HCT116 (cell line): ENCODE measurements at regions not wholly inside any gene's neighbourhood (a gene's known extent, or its start where the extent isn't known, plus 50 kb on each side); places are given as distances from the start of the nearest gene placed in this dataset.

Experiments used
- ATAC-seq: fragments of 200-7000 bp; cut with Tn5 transposase; 2 replicates; pipeline ENCODE4 v1.9.1; 2020; ENCODE audit warnings: mild to moderate bottlenecking, moderate library complexity
- BruUV-seq: library from RNA; stranded (reverse); fragments of 400-500 nt; replicated peaks from 2 replicates; lab custom pipeline; 2021; lab: Mats Ljungman, UMichigan
- CTCF ChIA-PET: fragments of 300-600 bp; sonication (Branson Sonifier 250); formaldehyde crosslinking; loops from one replicate; lab custom pipeline; 2021; ENCODE audit warnings: antibody characterized with exemption; lab: Charles Lee
- POLR2A ChIA-PET: fragments of 300-600, 350-600 bp; sonication (Branson Sonifier 250); formaldehyde crosslinking; loops from one replicate; lab custom pipeline; 2021; ENCODE audit warnings: antibody characterized with exemption; lab: Charles Lee
- RAD21 ChIA-PET, 2 experiments: fragments of 300-600 bp; sonication (Branson Sonifier 250); formaldehyde crosslinking; loops; one replicate each; lab custom pipeline; 2023; ENCODE audit warnings: low total read pairs in 2 of 2; ENCODE audit not compliant: uncharacterized antibody in 2 of 2, unreplicated experiment in 2 of 2, low non-redundant PET in 1 of 2; lab: Charles Lee
- DNase-seq: peaks from one replicate; pipeline ENCODE4 v3.0.0-alpha.2; 2010; ENCODE audit warnings: low read depth, low spot score
- H2AFZ ChIP-seq: fragments of 200-600 bp; shearing (Covaris generic), sonication (generic); 2 replicates; pipeline ENCODE4 v1.6.1; 2017; ENCODE audit warnings: low read depth, mixed run types, mixed read lengths, antibody characterized with exemption, low read length; ENCODE audit not compliant: poor library complexity, severe bottlenecking
- H3K27ac ChIP-seq: 2 replicates; pipeline ENCODE4 v1.5.1; 2012; ENCODE audit warnings: low read depth, low read length
- H3K27me3 ChIP-seq: fragments of 200-600 bp; sonication (generic); 2 replicates; pipeline ENCODE4 v1.6.1; 2016; ENCODE audit warnings: mixed run types, low read length, mixed read lengths; ENCODE audit not compliant: insufficient read depth
- H3K36me3 ChIP-seq, 2 experiments: fragments of 200-500 bp in 1 of 2; fragments of 200-600 bp in 1 of 2; sonication (Bioruptor generic) in 1 of 2; sonication (generic) in 1 of 2; 2 replicates each; pipeline versions ENCODE4 v1.5.1 to v1.6.1; 2014 to 2016; ENCODE audit warnings: low read length in 2 of 2, inconsistent platforms in 1 of 2, mixed read lengths in 1 of 2, mixed run types in 1 of 2; ENCODE audit not compliant: insufficient read depth in 2 of 2, control insufficient read depth in 1 of 2
- H3K4me1 ChIP-seq, 2 experiments: fragments of 200-600 bp in 1 of 2; sonication (generic) in 1 of 2; 2 replicates each; pipeline versions ENCODE4 v1.5.1 to v1.6.1; 2012 to 2017; ENCODE audit warnings: low read length in 2 of 2, inconsistent platforms in 1 of 2, mild to moderate bottlenecking in 1 of 2, mixed read lengths in 1 of 2, mixed run types in 1 of 2, moderate library complexity in 1 of 2; ENCODE audit not compliant: insufficient read depth in 2 of 2, control insufficient read depth in 1 of 2
- H3K4me2 ChIP-seq: fragments of 200-600 bp; sonication (generic); 2 replicates; pipeline ENCODE4 v1.6.1; 2017; ENCODE audit warnings: mixed run types, low read length, mixed read lengths
- H3K4me3 ChIP-seq, 2 experiments: fragments of 200-600 bp in 1 of 2; sonication (generic) in 1 of 2; replicated peaks in 1 of 2; 2 replicates each; pipeline ENCODE4 v1.5.1; 2011 to 2016; ENCODE audit warnings: low read length in 2 of 2, control low read depth in 1 of 2, low read depth in 1 of 2, mild to moderate bottlenecking in 1 of 2, mixed read lengths in 1 of 2, mixed run types in 1 of 2
- H3K79me2 ChIP-seq: fragments of 200-600 bp; sonication (generic); 2 replicates; pipeline ENCODE4 v1.6.1; 2017; ENCODE audit warnings: mild to moderate bottlenecking, mixed run types, low read length, moderate library complexity, mixed read lengths; ENCODE audit not compliant: insufficient read depth
- H3K9ac ChIP-seq: fragments of 200-600 bp; sonication (generic); 2 replicates; pipeline ENCODE4 v1.6.1; 2016; ENCODE audit warnings: low read length, mixed read lengths
- H3K9me2 ChIP-seq: fragments of 200-600 bp; sonication (generic), shearing (Covaris generic); 2 replicates; pipeline ENCODE4 v1.6.1; 2017; ENCODE audit warnings: mixed run types, mild to moderate bottlenecking, moderate library complexity; ENCODE audit not compliant: insufficient read depth
- H3K9me3 ChIP-seq, 2 experiments: fragments of 200-500 bp in 1 of 2; fragments of 200-600 bp in 1 of 2; sonication (Bioruptor generic) in 1 of 2; sonication (generic) in 1 of 2; 2 replicates each; pipeline ENCODE4 v1.6.1; 2014 to 2017; ENCODE audit warnings: low read length in 2 of 2, mixed read lengths in 2 of 2, inconsistent platforms in 1 of 2, low read depth in 1 of 2, mild to moderate bottlenecking in 1 of 2, mixed run types in 1 of 2, moderate library complexity in 1 of 2; ENCODE audit not compliant: control insufficient read depth in 1 of 2, insufficient read depth in 1 of 2
- H4K20me1 ChIP-seq: fragments of 200-600 bp; sonication (generic), shearing (Covaris generic); 2 replicates; pipeline ENCODE4 v1.6.1; 2017; ENCODE audit warnings: mixed run types, mild to moderate bottlenecking, moderate library complexity; ENCODE audit not compliant: insufficient read depth
- JUND ChIP-seq: IDR thresholded peaks from 2 replicates; pipeline ENCODE4 v1.6.1; 2012
- POLR2AphosphoS5 ChIP-seq: IDR thresholded peaks from 2 replicates; pipeline ENCODE4 v1.6.1; 2011; ENCODE audit warnings: mild to moderate bottlenecking, low read depth, low read length, moderate library complexity
- intact Hi-C: fragments of 100-400 bp; cut with micrococcal nuclease; formaldehyde crosslinking; loops from 2 replicates; pipeline ENCODE4 v1.10.0; 2022
- TF ChIP-seq, protein P1 (sequence below): IDR thresholded peaks from 2 replicates; pipeline ENCODE4 v1.6.1; 2012; ENCODE audit warnings: low read depth

DNA sequence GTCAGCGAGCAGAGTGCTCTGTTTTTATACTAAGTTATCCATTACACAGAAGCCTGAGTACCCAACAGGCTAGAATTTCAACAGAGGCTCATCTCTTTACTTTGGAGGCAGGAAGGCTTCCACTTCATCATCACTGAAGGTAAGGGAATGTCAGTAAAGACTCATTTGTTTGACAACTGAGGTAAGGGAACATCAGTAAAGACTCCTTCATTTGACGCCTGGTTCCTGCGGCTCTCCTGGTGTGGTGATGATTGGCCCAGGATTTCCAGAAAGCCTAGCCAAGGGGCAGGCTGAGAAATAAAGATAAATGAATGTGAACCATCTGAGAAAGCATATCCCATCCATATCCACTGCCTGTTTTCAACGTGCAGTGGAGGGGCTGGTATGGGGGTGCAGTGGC is 244.6 kb upstream of the ECI2 start:
- Histone ChIP-seq H3K9ac (no peak overlapping the region), H3K36me3 (no peaks in the 10 kb centered on the region), H3K4me2 (no peak overlapping the region), H3K9me2 (no peaks in the 10 kb centered on the region), H2AFZ (no peak overlapping the region), H3K9me3 (peaks cover 5 to 19% of the 10 kb centered on the region in 2 experiments; a peak in 2 of 4 replicates), H3K79me2 (no peaks in the 10 kb centered on the region), H3K4me3 (no peak overlapping the region), H3K4me1 (no peaks in the 10 kb centered on the region), H4K20me1 (no peaks in the 10 kb centered on the region), H3K27ac (no peak overlapping the region), H3K27me3 (no peaks in the 10 kb centered on the region)
- ChIA-PET CTCF (no interaction called here), RAD21 (no interaction called here), POLR2A (no interaction called here)
- no TSS peak for BruUV-seq
- no peak for ATAC-seq
- DNase-seq, result no peak
- intact Hi-C loops, result no loop called here
- TF ChIP-seq, protein P1, sequence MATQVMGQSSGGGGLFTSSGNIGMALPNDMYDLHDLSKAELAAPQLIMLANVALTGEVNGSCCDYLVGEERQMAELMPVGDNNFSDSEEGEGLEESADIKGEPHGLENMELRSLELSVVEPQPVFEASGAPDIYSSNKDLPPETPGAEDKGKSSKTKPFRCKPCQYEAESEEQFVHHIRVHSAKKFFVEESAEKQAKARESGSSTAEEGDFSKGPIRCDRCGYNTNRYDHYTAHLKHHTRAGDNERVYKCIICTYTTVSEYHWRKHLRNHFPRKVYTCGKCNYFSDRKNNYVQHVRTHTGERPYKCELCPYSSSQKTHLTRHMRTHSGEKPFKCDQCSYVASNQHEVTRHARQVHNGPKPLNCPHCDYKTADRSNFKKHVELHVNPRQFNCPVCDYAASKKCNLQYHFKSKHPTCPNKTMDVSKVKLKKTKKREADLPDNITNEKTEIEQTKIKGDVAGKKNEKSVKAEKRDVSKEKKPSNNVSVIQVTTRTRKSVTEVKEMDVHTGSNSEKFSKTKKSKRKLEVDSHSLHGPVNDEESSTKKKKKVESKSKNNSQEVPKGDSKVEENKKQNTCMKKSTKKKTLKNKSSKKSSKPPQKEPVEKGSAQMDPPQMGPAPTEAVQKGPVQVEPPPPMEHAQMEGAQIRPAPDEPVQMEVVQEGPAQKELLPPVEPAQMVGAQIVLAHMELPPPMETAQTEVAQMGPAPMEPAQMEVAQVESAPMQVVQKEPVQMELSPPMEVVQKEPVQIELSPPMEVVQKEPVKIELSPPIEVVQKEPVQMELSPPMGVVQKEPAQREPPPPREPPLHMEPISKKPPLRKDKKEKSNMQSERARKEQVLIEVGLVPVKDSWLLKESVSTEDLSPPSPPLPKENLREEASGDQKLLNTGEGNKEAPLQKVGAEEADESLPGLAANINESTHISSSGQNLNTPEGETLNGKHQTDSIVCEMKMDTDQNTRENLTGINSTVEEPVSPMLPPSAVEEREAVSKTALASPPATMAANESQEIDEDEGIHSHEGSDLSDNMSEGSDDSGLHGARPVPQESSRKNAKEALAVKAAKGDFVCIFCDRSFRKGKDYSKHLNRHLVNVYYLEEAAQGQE, result no peak
- no peak for TF ChIP-seq JUND

DNA sequence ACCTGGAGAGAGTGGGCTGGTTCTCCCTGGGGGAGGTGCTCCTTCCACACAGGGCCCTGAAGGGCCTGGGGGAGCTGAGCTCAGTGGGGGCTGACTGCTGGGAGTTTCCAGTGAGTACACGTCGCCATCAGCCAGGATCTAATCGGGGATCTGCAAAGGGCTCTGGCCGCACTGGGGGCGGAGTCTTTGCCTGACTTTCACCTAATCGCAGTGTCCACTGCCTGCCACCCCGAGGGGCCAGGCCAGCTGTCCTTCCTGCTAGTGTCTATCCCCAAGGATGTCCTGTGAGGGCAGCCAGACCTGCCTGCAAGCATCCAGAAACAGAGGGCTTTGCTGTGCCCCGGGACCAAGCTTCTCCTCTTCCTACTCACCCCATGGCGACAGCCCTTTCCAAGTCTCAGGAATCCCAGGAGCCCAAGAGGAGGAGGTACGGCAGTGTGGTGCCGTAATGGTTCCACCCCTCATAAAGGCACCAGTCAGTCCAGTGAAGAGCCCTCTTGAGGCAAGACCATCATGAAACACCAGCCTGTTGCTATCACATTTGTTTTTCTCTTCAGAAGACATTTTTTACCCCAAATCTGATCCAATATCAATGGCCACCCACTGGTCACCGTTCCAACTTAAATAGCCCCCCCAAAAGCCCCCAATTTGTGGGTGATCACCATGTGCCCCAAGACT is 243.1 kb upstream of the ECI2 start:
- no peaks in the 10 kb centered on the region for H3K4me1 ChIP-seq
- H3K36me3 ChIP-seq, result no peaks in the 10 kb centered on the region
- H3K79me2 ChIP-seq, result no peaks in the 10 kb centered on the region
- ATAC-seq (no peak), DNase-seq (no peak)
- no peaks in the 10 kb centered on the region for H4K20me1 ChIP-seq
- no peaks in the 10 kb centered on the region for H3K27me3 ChIP-seq
- TF ChIP-seq POLR2AphosphoS5, result no peak
- no TSS peak for BruUV-seq
- H3K4me2 ChIP-seq, result no peak overlapping the region
- H3K9me2 ChIP-seq, result no peaks in the 10 kb centered on the region
- H2AFZ ChIP-seq, result no peak overlapping the region
- no peak overlapping the region for H3K27ac ChIP-seq
- intact Hi-C loops, result no loop called here
- ChIA-PET CTCF (no interaction called here), RAD21 (no interaction called here), POLR2A (no interaction called here)
- H3K9ac ChIP-seq, result no peak overlapping the region
- H3K4me3 ChIP-seq, result no peak overlapping the region
- peaks cover under 1 to 9% of the 10 kb centered on the region in 2 experiments; a peak in 2 of 4 replicates for H3K9me3 ChIP-seq
